NCI-H1105 (cell line): ENCODE measurements at regions not wholly inside any gene's neighbourhood (a gene's known extent, or its start where the extent isn't known, plus 50 kb on each side); places are given as distances from the start of the nearest gene placed in this dataset.

Experiments used
- DNase-seq: peaks from one replicate; lab custom pipeline; 2025; lab: John Stamatoyannopoulos, UW

DNA sequence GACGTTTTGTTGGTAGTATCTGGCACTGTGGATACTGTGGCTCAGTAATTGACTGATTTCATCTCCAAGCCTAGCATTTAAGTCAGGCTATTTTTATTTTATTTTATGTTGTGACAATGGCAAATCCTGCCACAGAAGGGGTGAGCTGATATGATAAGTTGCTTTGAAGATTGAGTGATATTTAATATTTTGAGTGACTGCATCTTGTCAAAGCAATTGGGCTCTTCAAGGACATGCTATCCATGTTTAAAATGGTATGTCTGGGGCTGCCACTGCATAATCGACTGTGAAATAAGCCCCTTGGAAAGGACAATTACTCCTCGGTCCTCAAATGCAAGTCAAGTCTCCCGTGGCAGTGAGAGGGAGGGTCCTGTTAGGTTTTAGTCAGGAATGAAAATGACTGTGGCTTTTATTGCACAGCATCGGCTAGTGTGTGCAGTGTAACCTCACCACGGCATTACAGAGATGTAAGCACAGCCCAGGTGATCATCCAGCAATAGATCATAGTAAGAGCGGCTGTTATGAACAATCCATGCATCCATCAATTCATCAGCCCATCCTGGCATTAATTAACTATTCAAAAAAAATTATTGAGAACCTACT lies 178.2 kb downstream of the GBA3 start:
- no peak for DNase-seq

GRCh38 chr4:22869235-22869634 lies 176.5 kb downstream of the GBA3 start:
- DNase-seq: no peak
